Neural crest cell (in vitro differentiated cells): ENCODE measurements at regions not wholly inside any gene's neighbourhood (a gene's known extent, or its start where the extent isn't known, plus 50 kb on each side); places are given as distances from the start of the nearest gene placed in this dataset.

ENCODE experiments used
- DNase-seq: peaks from one replicate; pipeline ENCODE4 v3.0.0; 2021; ENCODE audit warnings: low read depth, mixed read lengths, low spot score
- H3K27ac Mint-ChIP-seq: one replicate; pipeline ENCODE4 v1.8.0; 2021; ENCODE audit warnings: mild to moderate bottlenecking, mixed read lengths; ENCODE audit not compliant: unreplicated experiment
- H3K27me3 Mint-ChIP-seq: 2 replicates; pipeline ENCODE4 v1.8.0; 2021; ENCODE audit warnings: low read depth, mild to moderate bottlenecking, mixed read lengths
- H3K36me3 Mint-ChIP-seq: 2 replicates; pipeline ENCODE4 v1.8.0; 2021; ENCODE audit warnings: low read depth, mild to moderate bottlenecking, mixed read lengths
- H3K4me1 Mint-ChIP-seq: 2 replicates; pipeline ENCODE4 v1.8.0; 2021; ENCODE audit warnings: mixed read lengths
- H3K4me3 Mint-ChIP-seq: one replicate; pipeline ENCODE4 v1.8.0; 2021; ENCODE audit warnings: mild to moderate bottlenecking, mixed read lengths
- H3K9me3 Mint-ChIP-seq: 2 replicates; pipeline ENCODE4 v1.8.0; 2021; ENCODE audit warnings: mixed read lengths
- TF ChIP-seq, protein P1 (sequence below): fragments of 200-600 bp; sonication (generic); conservative IDR thresholded peaks from 2 replicates; pipeline ENCODE4 v1.5.0; 2021; ENCODE audit warnings: antibody characterized with exemption, mild to moderate bottlenecking

DNA sequence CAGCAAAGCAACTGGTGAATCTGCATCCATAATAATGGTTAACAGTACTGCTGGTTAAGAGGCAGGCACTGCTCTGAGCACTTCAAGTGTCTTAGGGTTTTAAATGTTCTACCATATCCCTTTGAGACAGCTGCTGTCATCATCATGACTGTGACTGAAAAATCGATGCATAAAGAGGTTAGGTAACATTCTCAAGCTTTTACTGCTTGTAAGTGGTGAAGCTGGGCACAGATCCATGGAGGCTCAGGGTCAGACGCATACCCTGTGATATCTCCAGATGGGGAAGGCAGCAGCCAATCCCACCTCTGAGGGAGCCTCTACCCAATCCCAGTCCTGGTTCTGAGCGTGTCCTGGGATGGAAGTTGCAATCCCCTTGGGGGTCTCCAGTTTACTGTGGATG is 57.6 kb upstream of the SOX9 start:
- DNase-seq = no peak
- H3K27me3 Mint-ChIP-seq = no peaks in the 10 kb centered on the region
- no peak overlapping the region for H3K4me3 Mint-ChIP-seq
- peaks cover 2% of the 10 kb centered on the region for H3K9me3 Mint-ChIP-seq
- TF ChIP-seq, protein P1, sequence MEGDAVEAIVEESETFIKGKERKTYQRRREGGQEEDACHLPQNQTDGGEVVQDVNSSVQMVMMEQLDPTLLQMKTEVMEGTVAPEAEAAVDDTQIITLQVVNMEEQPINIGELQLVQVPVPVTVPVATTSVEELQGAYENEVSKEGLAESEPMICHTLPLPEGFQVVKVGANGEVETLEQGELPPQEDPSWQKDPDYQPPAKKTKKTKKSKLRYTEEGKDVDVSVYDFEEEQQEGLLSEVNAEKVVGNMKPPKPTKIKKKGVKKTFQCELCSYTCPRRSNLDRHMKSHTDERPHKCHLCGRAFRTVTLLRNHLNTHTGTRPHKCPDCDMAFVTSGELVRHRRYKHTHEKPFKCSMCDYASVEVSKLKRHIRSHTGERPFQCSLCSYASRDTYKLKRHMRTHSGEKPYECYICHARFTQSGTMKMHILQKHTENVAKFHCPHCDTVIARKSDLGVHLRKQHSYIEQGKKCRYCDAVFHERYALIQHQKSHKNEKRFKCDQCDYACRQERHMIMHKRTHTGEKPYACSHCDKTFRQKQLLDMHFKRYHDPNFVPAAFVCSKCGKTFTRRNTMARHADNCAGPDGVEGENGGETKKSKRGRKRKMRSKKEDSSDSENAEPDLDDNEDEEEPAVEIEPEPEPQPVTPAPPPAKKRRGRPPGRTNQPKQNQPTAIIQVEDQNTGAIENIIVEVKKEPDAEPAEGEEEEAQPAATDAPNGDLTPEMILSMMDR = no peak
- no peaks in the 10 kb centered on the region for H3K4me1 Mint-ChIP-seq
- H3K27ac Mint-ChIP-seq = no peak overlapping the region
- no peaks in the 10 kb centered on the region for H3K36me3 Mint-ChIP-seq

DNA sequence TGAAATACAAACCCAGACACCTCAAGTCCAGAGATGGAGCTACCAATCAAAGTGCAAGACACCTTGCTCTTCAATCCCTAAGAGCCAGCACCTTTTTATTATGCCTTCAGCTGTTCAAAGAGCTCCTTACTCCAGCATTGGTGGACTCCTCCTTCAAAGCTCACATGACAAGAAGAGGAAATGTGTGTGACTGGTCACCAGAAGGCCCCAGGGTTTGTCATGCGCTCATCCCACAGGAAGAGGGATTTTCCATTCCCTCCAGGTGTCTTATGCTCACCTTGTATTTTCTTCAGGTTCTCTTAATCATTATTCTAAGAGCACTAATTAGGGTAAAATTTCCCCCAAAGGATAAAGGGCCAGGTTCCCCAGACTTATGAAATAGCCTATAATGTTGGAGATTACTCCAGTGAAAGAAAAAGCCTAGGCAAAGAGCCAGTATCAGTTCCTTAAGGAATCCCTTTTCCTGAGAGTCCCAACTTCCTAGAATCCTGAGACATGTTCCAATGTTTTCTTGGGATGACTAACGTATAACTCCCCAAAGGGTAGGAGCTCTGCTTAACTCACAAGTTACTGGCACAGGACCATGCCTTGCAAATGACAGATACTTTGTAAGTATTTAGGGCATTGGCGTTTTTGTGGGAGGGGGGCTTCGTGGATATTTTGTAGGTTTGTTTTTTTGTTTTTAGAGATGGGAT is 56.9 kb upstream of the SOX9 start:
- Mint-ChIP-seq H3K27ac (no peak overlapping the region), H3K27me3 (no peaks in the 10 kb centered on the region), H3K4me3 (no peak overlapping the region), H3K4me1 (no peaks in the 10 kb centered on the region), H3K9me3 (peaks cover 2% of the 10 kb centered on the region), H3K36me3 (no peaks in the 10 kb centered on the region)
- DNase-seq = no peak
- TF ChIP-seq, protein P1 = no peak

DNA sequence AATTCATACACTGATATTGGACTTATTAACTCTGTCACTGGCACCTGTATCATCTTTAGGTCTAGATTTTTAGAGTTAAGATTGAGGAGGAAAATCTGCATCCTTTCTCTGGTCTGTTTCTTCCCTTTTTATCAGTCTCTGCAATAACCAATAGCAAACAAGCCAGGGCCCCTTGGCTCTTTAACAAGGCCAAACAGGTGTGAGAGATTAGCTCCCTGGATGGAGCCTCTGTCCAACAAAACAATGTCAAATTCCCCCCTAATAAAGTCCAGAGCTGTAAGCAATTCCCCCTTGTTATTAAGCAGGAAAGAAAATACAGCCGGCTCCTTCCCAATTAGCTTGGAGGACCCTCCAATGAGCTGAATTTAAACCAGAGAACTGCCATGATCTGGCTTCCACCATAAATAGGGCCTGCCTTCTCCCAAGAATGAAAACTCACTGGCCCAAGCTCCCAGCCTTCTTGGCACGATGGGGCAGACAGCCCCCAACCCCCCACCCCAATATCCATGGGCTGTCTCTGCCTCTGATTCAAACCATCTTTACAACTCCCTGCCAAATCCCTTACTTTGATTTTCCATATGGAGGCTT is 56.1 kb upstream of the SOX9 start:
- Mint-ChIP-seq H3K4me3 (no peak overlapping the region), H3K9me3 (peaks cover 2% of the 10 kb centered on the region), H3K36me3 (no peaks in the 10 kb centered on the region), H3K27me3 (no peaks in the 10 kb centered on the region), H3K27ac (no peak overlapping the region), H3K4me1 (no peaks in the 10 kb centered on the region)
- TF ChIP-seq, protein P1 = no peak
- no peak for DNase-seq

DNA sequence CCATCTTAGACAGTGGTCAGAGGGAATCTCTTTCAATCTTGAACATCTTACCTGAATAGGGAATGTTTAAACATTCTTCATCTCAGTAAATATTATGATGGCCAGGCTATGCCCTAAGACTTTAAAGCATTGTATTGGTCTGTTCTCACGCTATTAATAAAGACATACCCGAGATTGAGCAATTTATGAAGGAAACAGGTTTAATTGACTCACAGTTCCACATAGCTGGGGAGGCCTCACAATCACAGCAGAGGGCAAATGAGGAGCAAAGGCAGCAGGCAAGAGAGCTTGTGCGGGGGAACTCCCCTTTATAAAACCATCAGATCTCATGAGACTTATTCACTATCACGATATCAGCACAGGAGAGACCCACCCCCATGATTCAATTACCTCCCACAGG is 55.3 kb upstream of the SOX9 start:
- no peaks in the 10 kb centered on the region for H3K36me3 Mint-ChIP-seq
- H3K27me3 Mint-ChIP-seq = no peaks in the 10 kb centered on the region
- peaks cover 2% of the 10 kb centered on the region for H3K9me3 Mint-ChIP-seq
- no peaks in the 10 kb centered on the region for H3K4me1 Mint-ChIP-seq
- no peak for DNase-seq
- H3K27ac Mint-ChIP-seq = no peak overlapping the region
- no peak overlapping the region for H3K4me3 Mint-ChIP-seq
- TF ChIP-seq, protein P1 = no peak

DNA sequence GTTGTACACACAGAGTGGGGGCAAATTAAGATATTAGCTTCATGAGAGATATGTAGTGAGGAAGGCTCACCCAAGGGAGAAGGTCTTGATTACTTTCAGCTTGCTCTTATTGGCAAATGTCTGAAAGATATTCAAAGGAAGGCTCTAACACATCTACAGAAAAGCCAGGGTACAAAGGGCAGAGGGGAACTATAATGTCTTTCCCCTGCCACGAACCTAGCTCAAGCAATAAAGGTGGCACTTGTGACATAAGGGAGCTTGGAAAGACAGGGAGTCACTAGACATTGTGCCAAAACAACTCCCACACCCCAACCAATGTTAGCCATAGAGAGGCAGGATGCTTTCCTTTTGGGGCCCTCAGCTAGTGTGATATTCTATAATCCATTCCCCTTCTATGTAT is 52.2 kb upstream of the SOX9 start:
- TF ChIP-seq, protein P1 = no peak
- H3K9me3 Mint-ChIP-seq = peaks cover 2% of the 10 kb centered on the region

More for the DNA sequence above, 52.2 kb upstream of the SOX9 start:
- no peaks in the 10 kb centered on the region for H3K4me1 Mint-ChIP-seq
- no peaks in the 10 kb centered on the region for H3K36me3 Mint-ChIP-seq
- DNase-seq = no peak
- no peak overlapping the region for H3K27ac Mint-ChIP-seq
- H3K27me3 Mint-ChIP-seq = no peaks in the 10 kb centered on the region
- no peak overlapping the region for H3K4me3 Mint-ChIP-seq
